ENCODE measurements at regions not wholly inside any gene's neighbourhood (a gene's known extent, or its start where the extent isn't known, plus 50 kb on each side); places are given as distances from the start of the nearest gene placed in this dataset.

DNA sequence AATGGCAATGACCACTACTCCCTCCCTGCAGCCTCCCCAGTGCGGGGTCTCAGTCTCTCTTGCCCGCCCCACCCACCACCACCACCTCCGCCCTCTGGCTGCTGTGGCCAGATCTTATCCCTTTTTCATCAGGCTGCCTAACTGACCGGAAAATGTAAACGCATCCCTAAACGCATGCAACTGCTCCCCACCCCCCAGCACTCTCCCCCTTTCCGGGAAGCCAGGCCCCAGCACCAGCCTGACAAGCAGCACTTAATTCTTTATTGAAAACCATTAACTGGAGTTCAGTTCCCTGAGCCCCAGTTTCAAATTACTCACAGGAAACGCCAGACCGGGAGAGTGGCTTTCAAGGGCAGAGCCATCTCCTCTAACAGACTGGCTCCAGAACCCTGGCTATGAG, 147.7 kb downstream of the DMRTA2 start:
- Histone ChIP-seq H3K27me3 (ENCODE audit: control insufficient read depth in 5 of 5, insufficient read depth in 4 of 5, low read length in 5 of 5) (peaks cover 8 to 16% (median 15%) of the 10 kb centered on the region in 5 donors), H3K9me3 (ENCODE audit: control insufficient read depth in 5 of 5, low read length in 5 of 5) (no peaks in the 10 kb centered on the region), H3K4me1 (ENCODE audit: control insufficient read depth in 5 of 5, insufficient read depth in 5 of 5, low read length in 5 of 5) (peaks cover 0 to 4% (median 0%) of the 10 kb centered on the region in 5 donors), H3K36me3 (ENCODE audit: control insufficient read depth in 5 of 5, insufficient read depth in 5 of 5, low read length in 5 of 5) (no peaks in the 10 kb centered on the region), H3K9ac (ENCODE audit: low read length in 5 of 5) (no peak overlapping the region), H3K4me3 (ENCODE audit: low read depth in 1 of 5, low read length in 5 of 5) (no peak overlapping the region), H3K27ac (ENCODE audit: low read depth, low read length) (no peak overlapping the region)

DNA sequence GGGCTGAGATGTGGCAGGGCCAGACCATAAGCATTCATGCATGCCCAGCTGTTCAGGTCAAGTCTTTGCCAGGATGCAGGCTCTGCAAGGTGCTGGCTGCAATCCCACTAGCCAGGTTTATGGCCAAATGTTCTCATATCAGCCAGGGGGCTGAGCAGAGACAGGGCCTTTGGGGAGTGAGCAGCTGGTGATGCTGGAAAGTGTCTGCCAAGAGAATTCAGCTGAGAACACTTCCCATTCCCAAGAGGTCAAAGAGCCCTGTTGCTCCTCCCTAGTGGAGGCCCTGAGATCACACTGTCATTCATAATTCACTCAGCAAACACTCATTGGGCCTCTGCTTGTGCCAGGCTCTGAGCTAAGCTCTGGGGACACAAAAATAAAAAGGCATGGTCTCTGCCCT, 150.3 kb downstream of the DMRTA2 start:
- no peak overlapping the region for H3K27ac ChIP-seq (ENCODE audit: low read depth, low read length)
- H3K9ac ChIP-seq (ENCODE audit: low read length in 5 of 5), result no peak overlapping the region
- H3K27me3 ChIP-seq (ENCODE audit: control insufficient read depth in 5 of 5, insufficient read depth in 4 of 5, low read length in 5 of 5), result peaks cover 0 to 6% (median 5%) of the 10 kb centered on the region in 5 donors
- no peak overlapping the region for H3K4me3 ChIP-seq (ENCODE audit: low read depth in 1 of 5, low read length in 5 of 5)
- no peaks in the 10 kb centered on the region for H3K9me3 ChIP-seq (ENCODE audit: control insufficient read depth in 5 of 5, low read length in 5 of 5)
- no peaks in the 10 kb centered on the region for H3K36me3 ChIP-seq (ENCODE audit: control insufficient read depth in 5 of 5, insufficient read depth in 5 of 5, low read length in 5 of 5)
- H3K4me1 ChIP-seq (ENCODE audit: control insufficient read depth in 5 of 5, insufficient read depth in 5 of 5, low read length in 5 of 5), result peaks cover 0 to 4% (median 0%) of the 10 kb centered on the region in 5 donors

DNA sequence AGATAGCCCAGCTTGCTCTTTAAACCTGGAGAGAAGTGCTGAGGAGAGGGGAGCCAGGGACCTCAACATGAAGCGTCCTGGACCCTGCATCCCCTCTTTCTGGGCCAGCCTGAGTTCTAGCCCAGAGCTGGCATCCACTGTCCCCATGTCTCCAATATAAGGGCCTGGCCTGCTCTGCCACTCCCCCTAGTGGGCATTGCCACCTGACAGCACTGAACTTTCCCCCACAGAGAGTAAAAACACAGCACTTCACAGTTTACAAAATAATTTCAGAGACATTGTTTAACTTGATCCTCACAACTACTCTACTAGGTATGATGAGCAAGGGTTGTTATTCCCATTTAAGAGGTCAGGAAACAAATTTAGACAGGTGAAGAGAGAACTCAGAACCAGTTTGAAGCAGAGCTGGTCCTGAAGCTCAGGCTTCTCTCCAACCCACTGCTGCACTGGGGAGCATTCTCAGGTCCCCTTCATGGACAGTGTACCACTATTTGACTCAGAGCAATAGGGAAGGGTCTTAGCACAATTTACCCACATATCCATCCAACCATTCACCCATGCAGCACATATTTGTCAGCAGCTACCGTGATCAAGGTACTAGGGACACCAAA, 151.2 kb downstream of the DMRTA2 start:
- Histone ChIP-seq H3K36me3 (ENCODE audit: control insufficient read depth in 5 of 5, insufficient read depth in 5 of 5, low read length in 5 of 5) (no peaks in the 10 kb centered on the region), H3K27me3 (ENCODE audit: control insufficient read depth in 5 of 5, insufficient read depth in 4 of 5, low read length in 5 of 5) (peaks cover 0 to 3% (median 0%) of the 10 kb centered on the region in 5 donors), H3K9me3 (ENCODE audit: control insufficient read depth in 5 of 5, low read length in 5 of 5) (no peaks in the 10 kb centered on the region), H3K4me1 (ENCODE audit: control insufficient read depth in 5 of 5, insufficient read depth in 5 of 5, low read length in 5 of 5) (peaks cover 0 to 4% (median 3%) of the 10 kb centered on the region in 5 donors), H3K27ac (ENCODE audit: low read depth, low read length) (no peak overlapping the region), H3K4me3 (ENCODE audit: low read depth in 1 of 5, low read length in 5 of 5) (no peak overlapping the region), H3K9ac (ENCODE audit: low read length in 5 of 5) (no peak overlapping the region)

DNA sequence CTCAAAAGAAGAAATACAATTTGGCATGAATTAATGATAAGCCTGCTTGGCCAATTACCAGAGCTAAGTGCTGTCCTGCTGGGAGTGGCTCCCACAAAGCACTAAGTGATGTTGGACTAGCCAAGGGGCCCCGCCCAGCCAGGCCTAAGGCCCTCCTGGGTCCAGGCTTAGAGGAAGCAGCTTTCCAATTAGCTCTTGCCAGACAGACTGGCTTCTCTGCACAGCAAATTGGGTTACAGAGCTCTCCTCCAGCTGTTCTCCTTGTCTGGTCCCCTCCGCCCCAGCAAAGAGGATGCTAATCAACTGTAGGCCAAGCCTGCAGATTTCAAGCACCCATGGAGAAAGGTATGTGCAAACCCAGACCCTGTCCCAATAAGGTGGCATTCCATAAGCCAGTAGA, 151.9 kb downstream of the DMRTA2 start:
- no peaks in the 10 kb centered on the region for H3K36me3 ChIP-seq (ENCODE audit: control insufficient read depth in 5 of 5, insufficient read depth in 5 of 5, low read length in 5 of 5)
- H3K4me1 ChIP-seq (ENCODE audit: control insufficient read depth in 5 of 5, insufficient read depth in 5 of 5, low read length in 5 of 5), result peaks cover 0 to 10% (median 8%) of the 10 kb centered on the region in 5 donors

GRCh38 chr1:50270926-50271325, 152.3 kb downstream of the DMRTA2 start:
- Histone ChIP-seq H3K27ac (ENCODE audit: low read depth, low read length) (no peak overlapping the region), H3K27me3 (ENCODE audit: control insufficient read depth in 5 of 5, insufficient read depth in 4 of 5, low read length in 5 of 5) (peaks cover 0 to 2% (median 0%) of the 10 kb centered on the region in 5 donors)

More for the DNA sequence above, 151.9 kb downstream of the DMRTA2 start:
- H3K27ac ChIP-seq (ENCODE audit: low read depth, low read length), result no peak overlapping the region
- peaks cover 0 to 3% (median 0%) of the 10 kb centered on the region in 5 donors for H3K27me3 ChIP-seq (ENCODE audit: control insufficient read depth in 5 of 5, insufficient read depth in 4 of 5, low read length in 5 of 5)
- H3K9me3 ChIP-seq (ENCODE audit: control insufficient read depth in 5 of 5, low read length in 5 of 5), result no peaks in the 10 kb centered on the region
- no peak overlapping the region for H3K4me3 ChIP-seq (ENCODE audit: low read depth in 1 of 5, low read length in 5 of 5)
- no peak overlapping the region for H3K9ac ChIP-seq (ENCODE audit: low read length in 5 of 5)

DNA sequence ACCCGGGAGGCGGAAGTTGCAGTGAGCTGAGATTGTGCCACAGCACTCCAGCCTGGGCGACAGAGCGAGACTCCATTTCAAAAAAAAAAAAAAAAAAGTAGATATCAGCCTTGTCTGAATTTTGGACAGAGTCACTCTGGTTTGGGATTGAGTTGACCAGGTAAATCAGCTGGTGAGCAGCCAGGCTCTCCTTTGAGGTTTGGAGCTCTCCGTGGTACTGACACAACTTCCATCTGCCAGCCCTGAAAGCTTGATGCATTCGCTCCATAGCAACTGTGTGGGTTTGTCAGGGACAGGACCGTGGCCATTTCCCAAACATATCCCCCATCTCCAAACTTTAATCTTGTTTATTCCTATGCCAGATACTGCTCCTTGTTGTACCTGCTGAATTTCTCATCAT, 155.2 kb downstream of the DMRTA2 start:
- H3K4me1 ChIP-seq (ENCODE audit: control insufficient read depth in 5 of 5, insufficient read depth in 5 of 5, low read length in 5 of 5), result peaks cover 0 to 20% (median 13%) of the 10 kb centered on the region in 5 donors
- H3K9me3 ChIP-seq (ENCODE audit: control insufficient read depth in 5 of 5, low read length in 5 of 5), result no peaks in the 10 kb centered on the region
- no peak overlapping the region for H3K4me3 ChIP-seq (ENCODE audit: low read depth in 1 of 5, low read length in 5 of 5)

More at GRCh38 chr1:50270926-50271325, 152.3 kb downstream of the DMRTA2 start:
- Histone ChIP-seq H3K9ac (ENCODE audit: low read length in 5 of 5) (no peak overlapping the region), H3K9me3 (ENCODE audit: control insufficient read depth in 5 of 5, low read length in 5 of 5) (no peaks in the 10 kb centered on the region), H3K36me3 (ENCODE audit: control insufficient read depth in 5 of 5, insufficient read depth in 5 of 5, low read length in 5 of 5) (no peaks in the 10 kb centered on the region), H3K4me3 (ENCODE audit: low read depth in 1 of 5, low read length in 5 of 5) (no peak overlapping the region), H3K4me1 (ENCODE audit: control insufficient read depth in 5 of 5, insufficient read depth in 5 of 5, low read length in 5 of 5) (peaks cover 0 to 14% (median 11%) of the 10 kb centered on the region in 5 donors)

GRCh38 chr1:50266509-50266908, 156.7 kb downstream of the DMRTA2 start:
- H3K4me3 ChIP-seq (ENCODE audit: low read depth in 1 of 5, low read length in 5 of 5), result no peak overlapping the region
- no peak overlapping the region for H3K27ac ChIP-seq (ENCODE audit: low read depth, low read length)

More for the DNA sequence above, 155.2 kb downstream of the DMRTA2 start:
- no peaks in the 10 kb centered on the region for H3K27me3 ChIP-seq (ENCODE audit: control insufficient read depth in 5 of 5, insufficient read depth in 4 of 5, low read length in 5 of 5)
- H3K27ac ChIP-seq (ENCODE audit: low read depth, low read length), result no peak overlapping the region
- H3K9ac ChIP-seq (ENCODE audit: low read length in 5 of 5), result no peak overlapping the region
- no peaks in the 10 kb centered on the region for H3K36me3 ChIP-seq (ENCODE audit: control insufficient read depth in 5 of 5, insufficient read depth in 5 of 5, low read length in 5 of 5)

GRCh38 chr1:50265790-50266314, 157.1 kb downstream of the ELAVL4 start:
- Histone ChIP-seq H3K4me1 (ENCODE audit: control insufficient read depth in 5 of 5, insufficient read depth in 5 of 5, low read length in 5 of 5) (peaks cover 0 to 20% (median 13%) of the 10 kb centered on the region in 5 donors), H3K9ac (ENCODE audit: low read length in 5 of 5) (no peak overlapping the region), H3K27me3 (ENCODE audit: control insufficient read depth in 5 of 5, insufficient read depth in 4 of 5, low read length in 5 of 5) (no peaks in the 10 kb centered on the region), H3K27ac (ENCODE audit: low read depth, low read length) (no peak overlapping the region), H3K4me3 (ENCODE audit: low read depth in 1 of 5, low read length in 5 of 5) (no peak overlapping the region), H3K36me3 (ENCODE audit: control insufficient read depth in 5 of 5, insufficient read depth in 5 of 5, low read length in 5 of 5) (no peaks in the 10 kb centered on the region), H3K9me3 (ENCODE audit: control insufficient read depth in 5 of 5, low read length in 5 of 5) (no peaks in the 10 kb centered on the region)

More at GRCh38 chr1:50266509-50266908, 156.7 kb downstream of the DMRTA2 start:
- Histone ChIP-seq H3K4me1 (ENCODE audit: control insufficient read depth in 5 of 5, insufficient read depth in 5 of 5, low read length in 5 of 5) (peaks cover 0 to 20% (median 13%) of the 10 kb centered on the region in 5 donors), H3K9ac (ENCODE audit: low read length in 5 of 5) (no peak overlapping the region), H3K27me3 (ENCODE audit: control insufficient read depth in 5 of 5, insufficient read depth in 4 of 5, low read length in 5 of 5) (no peaks in the 10 kb centered on the region), H3K36me3 (ENCODE audit: control insufficient read depth in 5 of 5, insufficient read depth in 5 of 5, low read length in 5 of 5) (no peaks in the 10 kb centered on the region), H3K9me3 (ENCODE audit: control insufficient read depth in 5 of 5, low read length in 5 of 5) (no peaks in the 10 kb centered on the region)

DNA sequence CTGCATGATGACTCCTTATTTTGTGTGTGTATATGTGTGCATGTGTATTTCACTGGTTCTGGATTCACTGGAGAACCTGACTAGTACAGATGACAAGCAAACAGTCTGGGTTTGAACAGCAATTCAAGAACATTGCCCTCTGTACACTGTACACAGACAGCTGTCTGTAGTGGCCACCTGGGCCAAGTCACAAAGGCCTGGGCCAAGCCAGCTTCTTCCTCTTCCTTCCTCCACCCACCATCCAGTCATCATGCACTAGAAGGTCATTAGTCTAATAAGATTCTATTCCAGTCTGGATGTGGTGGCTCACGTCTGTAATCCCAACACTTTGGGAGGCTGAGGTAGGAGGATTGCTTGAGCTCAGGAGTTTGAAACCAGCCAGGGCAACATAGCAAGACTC, 155.9 kb downstream of the ELAVL4 start:
- Histone ChIP-seq H3K36me3 (ENCODE audit: control insufficient read depth in 5 of 5, insufficient read depth in 5 of 5, low read length in 5 of 5) (no peaks in the 10 kb centered on the region), H3K27ac (ENCODE audit: low read depth, low read length) (no peak overlapping the region), H3K9me3 (ENCODE audit: control insufficient read depth in 5 of 5, low read length in 5 of 5) (no peaks in the 10 kb centered on the region), H3K4me3 (ENCODE audit: low read depth in 1 of 5, low read length in 5 of 5) (no peak overlapping the region), H3K27me3 (ENCODE audit: control insufficient read depth in 5 of 5, insufficient read depth in 4 of 5, low read length in 5 of 5) (no peaks in the 10 kb centered on the region), H3K9ac (ENCODE audit: low read length in 5 of 5) (no peak overlapping the region), H3K4me1 (ENCODE audit: control insufficient read depth in 5 of 5, insufficient read depth in 5 of 5, low read length in 5 of 5) (peaks cover 0 to 20% (median 13%) of the 10 kb centered on the region in 5 donors)

GRCh38 chr1:50262436-50262835, 153.7 kb downstream of the ELAVL4 start:
- Histone ChIP-seq H3K4me1 (ENCODE audit: control insufficient read depth in 5 of 5, insufficient read depth in 5 of 5, low read length in 5 of 5) (peaks cover 0 to 20% (median 13%) of the 10 kb centered on the region in 5 donors), H3K27me3 (ENCODE audit: control insufficient read depth in 5 of 5, insufficient read depth in 4 of 5, low read length in 5 of 5) (peaks cover 0 to 3% (median 0%) of the 10 kb centered on the region in 5 donors), H3K4me3 (ENCODE audit: low read depth in 1 of 5, low read length in 5 of 5) (no peak overlapping the region), H3K9ac (ENCODE audit: low read length in 5 of 5) (no peak overlapping the region), H3K9me3 (ENCODE audit: control insufficient read depth in 5 of 5, low read length in 5 of 5) (no peaks in the 10 kb centered on the region), H3K27ac (ENCODE audit: low read depth, low read length) (no peak overlapping the region), H3K36me3 (ENCODE audit: control insufficient read depth in 5 of 5, insufficient read depth in 5 of 5, low read length in 5 of 5) (no peaks in the 10 kb centered on the region)

Data from subcutaneous abdominal adipose tissue (tissue), 5 donors.